IPS DF 19.7 (cell line): ENCODE measurements at regions not wholly inside any gene's neighbourhood (a gene's known extent, or its start where the extent isn't known, plus 50 kb on each side); places are given as distances from the start of the nearest gene placed in this dataset.

Source experiments
- DNase-seq: peaks from one replicate; pipeline ENCODE4 v3.0.0-alpha.2; 2013; ENCODE audit warnings: low read depth, low spot score

- no peak for DNase-seq
Measured at GRCh38 chr2:15881120-15881433, 59.3 kb upstream of the MYCN start.

- no peak for DNase-seq
Measured at GRCh38 chr2:15881676-15882075, 58.7 kb upstream of the MYCN start.

DNA sequence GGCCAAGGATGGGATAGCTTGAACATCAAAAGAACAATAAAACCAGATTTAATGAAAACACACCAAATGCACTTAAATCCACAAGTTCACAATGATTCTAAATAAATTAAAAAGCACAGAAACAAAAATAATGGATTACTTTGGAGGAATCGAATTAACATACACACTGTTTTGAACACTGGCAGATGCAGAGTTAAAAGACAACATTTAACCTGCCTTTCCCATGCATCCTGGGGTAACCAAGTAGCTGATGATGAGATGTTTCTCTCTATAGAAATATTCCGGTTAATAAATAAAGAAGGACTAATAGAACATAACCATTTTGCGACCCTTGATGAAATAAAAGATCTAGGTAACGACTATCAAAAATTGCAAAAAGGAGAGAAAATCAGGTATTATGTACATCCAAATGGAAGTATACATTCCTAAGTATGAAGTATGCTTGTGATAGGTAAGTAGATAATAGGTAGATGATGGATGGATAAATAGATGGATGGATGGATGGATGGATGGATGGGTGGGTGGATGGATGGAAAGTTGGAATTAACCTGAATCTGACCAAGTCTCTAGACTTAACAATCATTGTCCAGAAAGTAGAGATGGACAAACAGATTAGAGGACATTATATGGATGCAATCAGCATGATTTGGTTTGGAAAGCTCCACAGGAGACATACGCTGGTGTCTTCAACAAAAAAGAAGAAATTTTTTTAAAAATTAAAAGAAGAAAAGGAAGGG is 57.4 kb upstream of the MYCN start:
- no peak for DNase-seq

DNA sequence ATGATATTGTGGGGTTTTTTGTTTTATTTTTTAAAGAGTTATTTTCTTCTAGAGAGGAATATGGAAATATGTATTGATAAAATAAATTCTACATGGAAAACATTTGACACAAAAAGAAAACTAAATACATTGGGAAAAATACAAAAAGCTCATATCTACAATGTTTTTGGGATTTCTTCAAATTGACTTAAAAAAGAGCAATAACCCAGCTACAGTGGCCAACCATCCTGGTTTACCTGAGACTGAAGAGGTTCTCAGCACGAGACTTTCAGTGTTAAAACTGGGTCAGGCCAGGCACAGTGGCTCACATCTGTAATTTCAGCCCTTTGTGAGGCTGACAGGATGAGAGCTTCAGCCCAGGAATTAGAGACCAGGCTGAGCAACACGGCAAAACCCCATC is 56.7 kb upstream of the MYCN start:
- DNase-seq: no peak

- no peak for DNase-seq
Measured at GRCh38 chr2:15884790-15885189, 55.6 kb upstream of the MYCN start.

DNA sequence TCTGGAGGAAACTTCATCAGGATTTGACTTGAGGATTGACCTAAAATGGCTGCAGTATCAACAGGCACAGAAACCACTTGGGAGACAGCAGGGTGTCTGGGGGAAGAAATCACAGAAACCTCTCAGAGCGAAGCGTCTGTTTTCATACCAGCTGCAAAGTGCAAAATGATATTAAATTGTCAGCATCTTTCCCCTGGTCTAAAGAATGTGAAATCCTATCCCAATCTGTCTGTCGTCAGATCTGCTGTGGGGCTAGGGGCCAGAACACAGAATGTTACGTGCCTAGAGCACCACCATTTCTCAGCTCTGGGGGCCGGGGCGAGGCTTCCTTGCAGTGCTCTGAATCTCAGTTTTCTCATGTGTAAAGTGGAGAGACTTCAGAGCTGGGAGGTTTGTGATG is 54.1 kb upstream of the MYCN start:
- no peak for DNase-seq

DNA sequence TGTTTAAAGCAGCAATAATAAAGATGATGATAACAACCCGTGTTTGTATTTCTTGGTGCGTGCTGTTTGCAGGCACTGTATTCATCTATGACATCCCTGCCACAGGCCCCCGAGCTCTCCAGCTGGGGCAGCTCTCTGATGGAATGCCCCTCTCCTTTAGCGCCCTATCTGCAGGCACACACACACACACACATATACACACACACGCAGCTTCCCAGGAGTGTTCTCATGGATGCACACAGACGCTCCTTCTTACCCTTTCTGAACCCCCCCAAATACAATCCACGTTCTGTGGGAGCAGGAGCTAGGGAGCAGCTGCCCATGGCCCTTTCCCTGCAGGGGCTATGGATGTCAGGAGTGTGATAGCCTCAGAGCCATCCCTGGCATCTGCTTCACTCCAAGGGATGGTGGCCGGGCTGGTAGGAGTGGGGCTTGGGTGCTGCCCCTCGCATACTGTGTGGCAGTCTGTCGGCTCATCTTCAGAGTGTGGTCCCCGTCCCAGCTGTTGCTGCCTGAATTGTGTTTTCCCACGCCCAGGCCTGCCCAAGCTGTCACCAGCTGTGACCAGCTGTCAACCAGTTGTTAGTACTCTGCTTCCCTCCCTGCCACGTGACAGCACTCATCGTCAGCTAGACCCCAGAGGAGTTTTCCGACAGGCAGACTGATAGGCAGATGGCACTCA is 50.8 kb upstream of the MYCN start:
- DNase-seq: no peak

GRCh38 chr2:15890124-15890754 is 50.1 kb upstream of the MYCN start:
- no peak for DNase-seq
